ENCODE measurements at regions not wholly inside any gene's neighbourhood (a gene's known extent, or its start where the extent isn't known, plus 50 kb on each side); places are given as distances from the start of the nearest gene placed in this dataset.

- TF ChIP-seq CTCF (conservative IDR thresholded peaks at IDR 0.05; ENCODE audit: low read depth, low read length), result no peak
- TF ChIP-seq EZH2 (IDR thresholded peaks at IDR 0.05; ENCODE audit: borderline replicate concordance, low read depth, low read length, poor library complexity, severe bottlenecking), result no peak
Observed at GRCh38 chr5:82387819-82388166, 109.6 kb upstream of the RPS23 start.

Measured in A673 (cell line).